HepG2 (cell line): ENCODE measurements at regions not wholly inside any gene's neighbourhood (a gene's known extent, or its start where the extent isn't known, plus 50 kb on each side); places are given as distances from the start of the nearest gene placed in this dataset.

Source experiments
- ATAC-seq: fragments of 200-7000 bp; cut with Tn5 transposase; 3 replicates; pipeline ENCODE4 v1.9.1; 2020; ENCODE audit warnings: mild to moderate bottlenecking, moderate library complexity
- BruUV-seq: library from RNA; stranded (reverse); fragments of 400-500 nt; replicated peaks from 2 replicates; lab custom pipeline; 2021; lab: Mats Ljungman, UMichigan
- CTCF ChIA-PET: fragments of 300-600 bp; formaldehyde crosslinking; extraction: SDS; loops from one replicate; lab custom pipeline; 2021; ENCODE audit warnings: low total read pairs, inconsistent platforms, low intra/inter-chr PET ratio; lab: Yijun Ruan, JAX
- POLR2A ChIA-PET: fragments of 350-600 bp; sonication (Branson Sonifier 250); formaldehyde crosslinking; loops from one replicate; lab custom pipeline; 2020; ENCODE audit warnings: antibody characterized with exemption, inconsistent platforms; lab: Yijun Ruan, JAX
- DNase-seq: peaks from one replicate; pipeline ENCODE4 v3.0.0-alpha.2; 2015; ENCODE audit warnings: low spot score
- FAIRE-seq: peaks from 3 replicates; lab custom pipeline; 2011; peaks lifted over from hg19 to GRCh38; lab: Jason Lieb, UNC
- H2AFZ ChIP-seq: one replicate; pipeline ENCODE4 v1.6.1; 2011; ENCODE audit warnings: low read length, inconsistent platforms
- H3K27ac ChIP-seq: fragments of 300-600 bp; 3 replicates; pipeline ENCODE4 v1.8.0; 2011; ENCODE audit warnings: mixed run types, mild to moderate bottlenecking, mixed read lengths, low read length, inconsistent platforms; ENCODE audit not compliant: insufficient read depth; ENCODE audit errors: extremely low read length
- H3K27me3 ChIP-seq, 2 experiments: fragments of 200-600 bp in 1 of 2; 2 replicates in 1 of 2; 3 replicates in 1 of 2; pipeline versions ENCODE4 v1.6.0 to v1.8.0; 2011; ENCODE audit warnings: low read length in 2 of 2, mild to moderate bottlenecking in 2 of 2, moderate library complexity in 2 of 2, inconsistent platforms in 1 of 2; ENCODE audit not compliant: insufficient read depth in 2 of 2, control insufficient read depth in 1 of 2
- H3K36me3 ChIP-seq, 2 experiments: fragments of 200-600 bp in 1 of 2; replicated peaks in 1 of 2; 2 replicates in 1 of 2; 3 replicates in 1 of 2; pipeline versions ENCODE4 v1.5.1 to v1.8.0; 2011; ENCODE audit warnings: low read length in 2 of 2, inconsistent platforms in 1 of 2; ENCODE audit not compliant: insufficient read depth in 2 of 2, control insufficient read depth in 1 of 2
- H3K4me1 ChIP-seq: 2 replicates; pipeline ENCODE4 v1.5.1; 2012; ENCODE audit warnings: low read length, inconsistent platforms; ENCODE audit not compliant: insufficient read depth
- H3K4me2 ChIP-seq: 2 replicates; pipeline ENCODE4 v1.6.0; 2011; ENCODE audit warnings: low read depth, low read length, inconsistent platforms
- H3K4me3 ChIP-seq, 3 experiments: fragments of 200-600 bp in 1 of 3; sonication (generic), shearing (Covaris generic) in 1 of 3; replicated peaks in 1 of 3; 2 replicates each; pipeline ENCODE4 v1.5.1; 2011 to 2016; ENCODE audit warnings: low read length in 3 of 3, inconsistent platforms in 2 of 3, low read depth in 2 of 3, mild to moderate bottlenecking in 2 of 3, control low read depth in 1 of 3, mixed read lengths in 1 of 3; ENCODE audit not compliant: insufficient read depth in 1 of 3
- H3K79me2 ChIP-seq: one replicate; pipeline ENCODE4 v1.6.1; 2011; ENCODE audit warnings: low read length, inconsistent platforms; ENCODE audit not compliant: insufficient read depth
- H3K9ac ChIP-seq: 2 replicates; pipeline ENCODE4 v1.6.0; 2011; ENCODE audit warnings: mild to moderate bottlenecking, low read depth, low read length, inconsistent platforms; ENCODE audit not compliant: insufficient read depth
- H3K9me3 ChIP-seq: 2 replicates; pipeline ENCODE4 v1.5.1; 2012; ENCODE audit warnings: mild to moderate bottlenecking, low read length
- H4K20me1 ChIP-seq: 2 replicates; pipeline ENCODE4 v1.6.0; 2011; ENCODE audit warnings: inconsistent platforms, mild to moderate bottlenecking, low read length, moderate library complexity; ENCODE audit not compliant: insufficient read depth
- AFF4 ChIP-seq: sonication (generic); formaldehyde crosslinking; IDR thresholded peaks from 2 replicates; pipeline ENCODE4 v1.4.0; 2020; ENCODE audit warnings: missing genetic modification reagents
- ATM ChIP-seq: fragments of 450-650 bp; IDR thresholded peaks from 2 replicates; pipeline ENCODE4 v1.7.1; 2017; ENCODE audit warnings: mild to moderate bottlenecking, borderline replicate concordance
- FOSL1 ChIP-seq: sonication (generic); formaldehyde crosslinking; IDR thresholded peaks from 2 replicates; pipeline ENCODE4 v1.9.0; 2021; ENCODE audit warnings: missing genetic modification reagents, borderline replicate concordance
- HOXA3 ChIP-seq: sonication (generic); formaldehyde crosslinking; IDR thresholded peaks from 2 replicates; pipeline ENCODE4 v1.5.0; 2020; ENCODE audit warnings: missing genetic modification reagents
- KLF13 ChIP-seq: sonication (generic); formaldehyde crosslinking; IDR thresholded peaks from 2 replicates; pipeline ENCODE4 v1.4.0; 2020; ENCODE audit warnings: mild to moderate bottlenecking, missing genetic modification reagents
- PAWR ChIP-seq: sonication (generic); formaldehyde crosslinking; IDR thresholded peaks from 2 replicates; pipeline ENCODE4 v1.4.0; 2020; ENCODE audit warnings: missing genetic modification reagents, mild to moderate bottlenecking, borderline replicate concordance
- SALL1 ChIP-seq: sonication (generic); formaldehyde crosslinking; IDR thresholded peaks from 2 replicates; pipeline ENCODE4 v1.8.0; 2022; ENCODE audit warnings: mild to moderate bottlenecking, missing genetic modification reagents
- SMYD3 ChIP-seq: sonication (generic); formaldehyde crosslinking; IDR thresholded peaks from 2 replicates; pipeline ENCODE4 v1.8.1; 2023; ENCODE audit warnings: mild to moderate bottlenecking, missing genetic modification reagents
- TIGD3 ChIP-seq: sonication (generic); formaldehyde crosslinking; IDR thresholded peaks from 2 replicates; pipeline ENCODE4 v1.5.1; 2020; ENCODE audit warnings: mild to moderate bottlenecking, missing genetic modification reagents, borderline replicate concordance
- ZFP36L2 ChIP-seq: sonication (generic); formaldehyde crosslinking; IDR thresholded peaks from 2 replicates; pipeline ENCODE4 v1.4.0; 2020; ENCODE audit warnings: missing genetic modification reagents
- ZNF160 ChIP-seq: sonication (generic); formaldehyde crosslinking; IDR thresholded peaks from 2 replicates; pipeline ENCODE4 v1.8.0; 2022; ENCODE audit warnings: mild to moderate bottlenecking, inconsistent platforms, missing genetic modification reagents
- ZNF766 ChIP-seq: sonication (generic); formaldehyde crosslinking; IDR thresholded peaks from 2 replicates; pipeline ENCODE4 v1.5.0; 2020; ENCODE audit warnings: missing genetic modification reagents, borderline replicate concordance
- WGBS: methylation state at CpG from one replicate; pipeline ENCODE4 v1.1.6; 2017; ENCODE audit warnings: low lambda C conversion rate; 5-methylcytosine and 5-hydroxymethylcytosine counted together
- in situ Hi-C: cut with HindIII; loops from 2 replicates; pipeline ENCODE4 v1.10.0; 2017; ENCODE audit warnings: low pct_unique_long_range_greater_than_20kb; ENCODE audit not compliant: extremely low pct_ligation_motif_present
- intact Hi-C: fragments of 100-400 bp; cut with micrococcal nuclease; formaldehyde crosslinking; loops from one replicate; pipeline ENCODE4 v1.10.0; 2022; ENCODE audit not compliant: unreplicated experiment
- TF ChIP-seq, protein P1 (sequence below): sonication (generic); formaldehyde crosslinking; IDR thresholded peaks from 2 replicates; pipeline ENCODE4 v1.5.0; 2020; ENCODE audit warnings: mild to moderate bottlenecking, missing genetic modification reagents, borderline replicate concordance

- TF ChIP-seq AFF4 (CRISPR knock-in tag) (no peak), PAWR (CRISPR knock-in tag) (no peak), ZNF160 (CRISPR knock-in tag) (no peak)
These were observed 67.1 kb upstream of the SLC4A11 start (continued) for GRCh38 chr20:3306068-3306467.

- no TSS peak for BruUV-seq
- ChIA-PET CTCF (no interaction called here), POLR2A (no interaction called here)
- Histone ChIP-seq H3K9me3 (no peaks in the 10 kb centered on the region), H3K4me3 (no peak overlapping the region), H3K4me1 (no peaks in the 10 kb centered on the region), H2AFZ (no peak overlapping the region), H3K79me2 (no peaks in the 10 kb centered on the region), H3K36me3 (peaks cover 23 to 48% of the 10 kb centered on the region in 2 experiments), H3K27me3 (no peaks in the 10 kb centered on the region), H3K27ac (no peak overlapping the region), H3K4me2 (no peak overlapping the region), H4K20me1 (no peaks in the 10 kb centered on the region), H3K9ac (no peak overlapping the region)
- in situ Hi-C loops (no loop called here), intact Hi-C loops (no loop called here)
- no peak for ATAC-seq
- TF ChIP-seq KLF13 (CRISPR knock-in tag) (no peak), ATM (no peak), SMYD3 (CRISPR knock-in tag) (no peak), TIGD3 (CRISPR knock-in tag) (no peak), SALL1 (CRISPR knock-in tag) (no peak), HOXA3 (CRISPR knock-in tag) (no peak), ZNF766 (CRISPR knock-in tag) (no peak), FOSL1 (CRISPR knock-in tag) (no peak), ZFP36L2 (CRISPR knock-in tag) (no peak)
- TF ChIP-seq, protein P1, sequence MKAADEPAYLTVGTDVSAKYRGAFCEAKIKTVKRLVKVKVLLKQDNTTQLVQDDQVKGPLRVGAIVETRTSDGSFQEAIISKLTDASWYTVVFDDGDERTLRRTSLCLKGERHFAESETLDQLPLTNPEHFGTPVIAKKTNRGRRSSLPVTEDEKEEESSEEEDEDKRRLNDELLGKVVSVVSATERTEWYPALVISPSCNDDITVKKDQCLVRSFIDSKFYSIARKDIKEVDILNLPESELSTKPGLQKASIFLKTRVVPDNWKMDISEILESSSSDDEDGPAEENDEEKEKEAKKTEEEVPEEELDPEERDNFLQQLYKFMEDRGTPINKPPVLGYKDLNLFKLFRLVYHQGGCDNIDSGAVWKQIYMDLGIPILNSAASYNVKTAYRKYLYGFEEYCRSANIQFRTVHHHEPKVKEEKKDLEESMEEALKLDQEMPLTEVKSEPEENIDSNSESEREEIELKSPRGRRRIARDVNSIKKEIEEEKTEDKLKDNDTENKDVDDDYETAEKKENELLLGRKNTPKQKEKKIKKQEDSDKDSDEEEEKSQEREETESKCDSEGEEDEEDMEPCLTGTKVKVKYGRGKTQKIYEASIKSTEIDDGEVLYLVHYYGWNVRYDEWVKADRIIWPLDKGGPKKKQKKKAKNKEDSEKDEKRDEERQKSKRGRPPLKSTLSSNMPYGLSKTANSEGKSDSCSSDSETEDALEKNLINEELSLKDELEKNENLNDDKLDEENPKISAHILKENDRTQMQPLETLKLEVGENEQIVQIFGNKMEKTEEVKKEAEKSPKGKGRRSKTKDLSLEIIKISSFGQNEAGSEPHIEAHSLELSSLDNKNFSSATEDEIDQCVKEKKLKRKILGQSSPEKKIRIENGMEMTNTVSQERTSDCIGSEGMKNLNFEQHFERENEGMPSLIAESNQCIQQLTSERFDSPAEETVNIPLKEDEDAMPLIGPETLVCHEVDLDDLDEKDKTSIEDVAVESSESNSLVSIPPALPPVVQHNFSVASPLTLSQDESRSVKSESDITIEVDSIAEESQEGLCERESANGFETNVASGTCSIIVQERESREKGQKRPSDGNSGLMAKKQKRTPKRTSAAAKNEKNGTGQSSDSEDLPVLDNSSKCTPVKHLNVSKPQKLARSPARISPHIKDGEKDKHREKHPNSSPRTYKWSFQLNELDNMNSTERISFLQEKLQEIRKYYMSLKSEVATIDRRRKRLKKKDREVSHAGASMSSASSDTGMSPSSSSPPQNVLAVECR (CRISPR knock-in tag) = no peak
- WGBS = 93% methylated on average over 4 of the region's 4 CpGs
- DNase-seq = no peak
- no peak for FAIRE-seq
These were observed 65.5 kb upstream of the SLC4A11 start for GRCh38 chr20:3304456-3304855.
